GM03348 (cell line): ENCODE measurements at regions not wholly inside any gene's neighbourhood (a gene's known extent, or its start where the extent isn't known, plus 50 kb on each side); places are given as distances from the start of the nearest gene placed in this dataset.
"Not testable (repeated sequence)": the region's sequence is repeated elsewhere in the genome, so short reads cannot be mapped to it uniquely, and the experiment has no call there.

ENCODE experiments used
- DNase-seq: peaks from one replicate; pipeline ENCODE4 v3.0.0; 2012; ENCODE audit warnings: low spot score

DNA sequence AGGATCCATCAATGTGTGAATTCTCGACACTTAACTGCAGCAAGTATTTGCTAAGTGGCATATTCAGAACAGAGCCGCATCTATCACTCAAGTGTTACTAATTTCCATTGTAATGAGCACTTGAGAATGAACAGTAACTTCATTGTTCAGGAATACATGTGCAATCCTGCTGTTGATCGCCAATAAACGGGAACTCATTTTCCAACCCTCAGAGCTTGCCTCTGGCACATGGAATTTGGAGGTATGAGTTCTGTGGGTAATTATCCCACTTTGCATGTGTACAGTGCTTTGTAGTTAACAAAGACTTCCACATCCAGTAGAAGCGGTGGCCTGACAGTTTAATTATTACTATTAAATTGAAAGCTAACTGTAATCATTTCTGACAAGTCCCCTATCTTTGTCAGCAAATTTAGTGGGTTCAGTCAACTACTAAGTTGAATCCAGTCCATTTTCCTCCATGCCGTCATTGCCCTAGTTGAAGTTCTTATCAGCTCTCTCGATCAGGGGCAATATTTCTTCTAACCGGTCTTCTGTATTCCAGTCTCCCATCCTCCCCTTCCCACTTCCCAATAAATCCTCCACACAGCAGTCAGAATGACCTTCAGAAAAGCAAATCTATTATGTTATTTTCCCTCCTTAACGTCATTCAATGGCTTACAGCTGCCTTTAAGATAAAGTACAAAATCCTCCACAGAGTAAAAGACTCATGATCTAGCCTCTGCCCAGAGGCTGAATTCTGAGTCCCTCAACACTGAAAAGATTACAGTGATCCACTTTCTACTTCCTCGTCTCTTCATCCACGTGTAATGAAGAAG lies 62.4 kb upstream of the GBA3 start:
- DNase-seq, result not testable (repeated sequence)

DNA sequence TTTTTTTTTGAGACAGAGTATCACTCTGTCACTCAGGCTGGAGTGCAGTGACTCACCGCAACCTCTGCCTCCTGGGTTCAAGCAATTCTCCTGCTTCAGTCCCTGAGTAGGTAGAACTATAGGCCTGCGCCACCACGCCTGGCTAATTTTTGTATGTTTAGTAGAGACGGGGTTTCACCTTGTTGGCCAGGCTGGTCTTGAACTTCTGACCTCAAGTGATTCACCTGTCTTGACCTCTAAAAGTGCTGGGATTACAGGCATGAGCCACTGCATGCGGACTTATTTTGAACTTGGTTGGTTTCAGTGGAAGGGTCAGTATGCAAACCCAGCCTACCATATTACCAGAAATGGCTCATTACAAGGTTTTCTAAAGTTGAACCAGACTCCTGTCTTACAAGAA lies 61.6 kb upstream of the GBA3 start:
- not testable (repeated sequence) for DNase-seq

DNA sequence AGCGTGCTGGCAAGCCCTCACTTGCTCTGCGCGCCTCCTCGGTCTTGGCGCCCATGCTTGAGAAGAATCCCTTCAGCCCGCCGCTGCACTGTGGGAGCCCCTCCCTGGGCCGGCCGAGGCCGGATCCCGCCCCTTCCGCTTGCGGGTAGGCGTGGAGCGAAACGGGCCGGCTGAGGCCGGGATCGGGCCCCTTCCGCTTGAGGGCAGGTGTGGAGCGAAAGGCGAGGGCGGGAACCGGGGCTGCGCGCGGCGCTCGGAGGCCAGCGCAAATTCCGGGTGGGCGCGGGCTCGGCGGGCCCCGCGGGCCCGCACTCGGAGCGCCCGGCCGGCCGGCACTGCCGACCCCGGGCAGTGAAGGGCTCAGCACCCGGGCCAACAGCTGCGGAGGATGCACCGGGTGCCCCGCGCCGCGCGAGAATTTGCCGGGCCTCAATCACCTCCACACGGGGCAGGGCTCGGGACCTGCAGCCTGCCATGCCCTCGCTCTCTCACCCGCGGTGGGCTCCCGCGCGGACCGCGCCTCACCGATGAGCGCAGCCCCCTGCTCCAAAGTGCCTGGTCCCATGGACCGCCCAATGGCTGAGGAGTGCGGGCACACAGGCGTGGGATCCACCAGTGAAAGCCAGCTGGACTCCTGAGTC lies 58.1 kb upstream of the GBA3 start:
- DNase-seq, result no peak

GRCh38 chr4:22635182-22635549 lies 57.6 kb upstream of the GBA3 start:
- not testable (repeated sequence) for DNase-seq

GRCh38 chr4:22635692-22636091 lies 57.0 kb upstream of the GBA3 start:
- no peak for DNase-seq

GRCh38 chr4:22637306-22637705 lies 55.4 kb upstream of the GBA3 start:
- DNase-seq, result no peak
